Nucleus accumbens (tissue), 56 donors: ENCODE measurements at regions not wholly inside any gene's neighbourhood (a gene's known extent, or its start where the extent isn't known, plus 50 kb on each side); places are given as distances from the start of the nearest gene placed in this dataset.

Experiments used
- DNase-seq, 56 donors: peaks; one replicate each; lab custom pipeline; 2025; lab: John Stamatoyannopoulos, UW

GRCh38 chrY:15478348-15478963, 954.1 kb downstream of the NLGN4Y start:
- DNase-seq = no peak

GRCh38 chrY:15500536-15500935, 976.2 kb downstream of the NLGN4Y start:
- no peak for DNase-seq

- no peak for DNase-seq
These were observed 976.9 kb downstream of the NLGN4Y start for GRCh38 chrY:15501181-15501580.

GRCh38 chrY:15510288-15510687, 986.0 kb downstream of the NLGN4Y start:
- no peak for DNase-seq

- DNase-seq = no peak
These were observed 986.8 kb downstream of the NLGN4Y start for GRCh38 chrY:15510984-15511650.

GRCh38 chrY:15535131-15535530, 1010.8 kb downstream of the NLGN4Y start:
- DNase-seq = no peak

DNA sequence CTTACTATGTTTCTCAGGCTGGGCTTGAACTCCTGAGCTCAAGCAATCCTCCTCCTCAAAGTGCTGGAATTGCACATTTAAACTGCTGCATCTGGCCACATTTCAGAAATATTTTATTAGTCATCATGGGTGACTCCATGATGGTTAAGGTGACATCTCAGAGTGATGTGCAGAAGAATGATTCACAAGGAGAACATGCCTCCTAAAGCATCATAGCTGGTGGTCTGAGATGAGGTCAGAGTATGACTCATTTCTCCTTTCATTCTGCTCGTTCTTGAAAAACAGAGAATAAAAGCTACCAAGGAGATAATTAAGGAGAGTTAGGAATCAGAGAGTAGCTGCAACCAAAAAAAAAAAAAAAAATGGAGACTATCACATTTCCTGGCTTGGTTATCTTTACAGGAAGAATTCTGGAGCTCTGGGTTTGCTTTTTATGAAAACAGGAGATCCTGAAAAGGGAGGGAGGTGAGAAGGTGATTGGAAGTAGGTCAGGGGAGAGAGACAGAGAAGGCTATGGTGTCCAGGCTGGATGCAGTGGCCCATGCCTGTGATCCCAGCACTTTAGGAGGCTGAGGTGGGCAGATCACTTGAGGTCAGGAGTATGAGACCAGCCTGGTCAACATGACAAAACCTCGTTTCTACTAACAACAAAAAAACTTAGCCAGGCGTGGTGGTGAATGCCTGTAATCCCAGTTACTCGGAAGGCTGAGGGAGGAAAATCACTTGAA, 1011.6 kb downstream of the NLGN4Y start:
- no peak for DNase-seq

DNA sequence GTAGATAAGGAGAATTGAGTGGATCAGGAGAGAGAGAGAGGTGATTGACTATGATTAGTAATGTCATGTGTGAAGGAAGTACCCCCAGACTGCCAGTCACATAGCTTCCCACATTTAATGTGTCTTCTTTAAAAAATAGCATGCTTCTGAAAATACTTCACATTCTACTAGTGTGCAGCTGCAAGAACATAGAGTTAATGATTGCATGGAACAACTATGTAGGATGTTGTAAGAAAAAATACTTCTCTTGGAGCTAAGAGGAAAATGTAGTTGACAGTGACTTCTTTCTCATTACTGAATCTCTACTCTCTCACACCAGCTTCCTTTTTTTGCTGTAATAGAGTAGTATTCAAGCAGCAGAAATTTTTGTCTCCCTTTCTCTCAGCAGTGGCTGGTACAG, 1016.2 kb downstream of the NLGN4Y start:
- no peak for DNase-seq

- no peak for DNase-seq
These were observed 1021.9 kb downstream of the NLGN4Y start for GRCh38 chrY:15546177-15546754.

GRCh38 chrY:15552074-15552473, 1027.7 kb downstream of the NLGN4Y start:
- DNase-seq = no peak

DNA sequence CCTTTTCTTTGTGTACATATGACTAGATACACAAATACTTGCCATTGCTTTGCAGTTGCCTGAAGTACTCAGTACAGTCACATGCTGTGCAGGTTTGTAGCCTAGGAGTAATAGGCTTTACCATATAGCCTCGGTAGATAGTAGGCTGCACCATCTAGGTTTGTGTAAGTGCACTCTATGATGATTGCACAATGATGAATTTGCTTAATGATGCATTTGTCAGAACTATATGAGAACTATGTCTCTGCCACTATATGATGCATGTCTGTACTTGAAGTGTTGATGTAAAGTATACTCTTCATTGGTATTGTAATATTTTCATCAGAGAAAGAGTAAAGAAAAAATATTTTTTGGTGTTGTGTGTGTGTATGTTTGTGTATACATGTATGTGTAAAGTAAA, 1030.7 kb downstream of the NLGN4Y start:
- DNase-seq = no peak

DNA sequence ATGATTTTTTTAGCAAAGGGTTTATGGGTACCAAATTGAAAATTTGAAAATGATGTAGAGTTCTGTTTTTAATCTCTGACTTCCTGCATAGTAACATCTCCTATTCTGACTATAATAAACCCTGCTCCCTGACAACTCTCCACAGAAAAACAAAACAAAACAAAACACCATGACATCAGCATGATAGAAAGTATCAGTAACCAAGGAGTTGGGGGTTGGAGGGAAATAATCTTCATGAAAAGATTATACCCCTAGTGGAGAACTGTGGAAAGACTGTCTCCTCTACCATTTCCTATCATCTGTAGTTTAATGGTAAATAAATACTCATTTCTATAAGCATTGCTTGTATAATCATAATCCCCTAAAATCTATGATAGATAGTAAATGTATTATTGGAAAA, 1034.8 kb downstream of the NLGN4Y start:
- no peak for DNase-seq

- DNase-seq = no peak
These were observed 1036.5 kb downstream of the NLGN4Y start for GRCh38 chrY:15560840-15561239.

DNA sequence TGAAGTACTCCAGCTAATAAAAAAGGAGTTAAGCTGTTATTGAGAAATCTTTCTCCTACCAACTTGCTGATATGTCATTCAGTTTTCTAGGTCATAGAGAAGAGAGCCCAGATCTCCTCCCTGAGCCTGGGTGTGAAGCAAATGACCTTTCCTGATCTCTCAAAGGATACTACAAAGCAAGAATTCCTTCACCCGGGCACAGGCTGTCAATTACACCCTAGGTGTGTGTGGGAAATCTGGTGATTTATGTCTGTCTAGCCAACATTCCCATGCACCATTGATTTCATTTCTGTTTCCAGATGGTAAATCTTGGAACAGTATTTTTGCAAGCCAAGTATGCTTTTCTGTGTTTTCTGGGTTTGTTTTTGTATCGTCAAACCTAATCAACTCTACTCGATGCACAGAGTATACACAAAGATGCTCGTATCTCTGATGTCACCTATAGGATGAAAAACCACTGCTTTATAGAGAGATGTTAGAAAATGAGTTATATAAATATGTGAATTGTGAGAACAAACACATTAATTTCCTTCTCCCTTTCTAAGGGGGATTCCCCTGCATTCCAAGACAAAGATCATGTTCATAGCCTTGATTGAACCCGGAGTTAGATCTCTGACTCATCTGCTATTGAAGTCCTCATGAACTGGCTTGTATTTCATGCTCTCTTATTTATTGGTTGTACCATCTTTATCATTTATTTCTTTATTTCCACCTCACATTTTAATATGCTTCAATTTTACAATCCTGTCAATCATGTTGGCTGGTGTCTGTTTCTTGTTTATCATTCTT, 1037.4 kb downstream of the NLGN4Y start:
- no peak for DNase-seq

DNA sequence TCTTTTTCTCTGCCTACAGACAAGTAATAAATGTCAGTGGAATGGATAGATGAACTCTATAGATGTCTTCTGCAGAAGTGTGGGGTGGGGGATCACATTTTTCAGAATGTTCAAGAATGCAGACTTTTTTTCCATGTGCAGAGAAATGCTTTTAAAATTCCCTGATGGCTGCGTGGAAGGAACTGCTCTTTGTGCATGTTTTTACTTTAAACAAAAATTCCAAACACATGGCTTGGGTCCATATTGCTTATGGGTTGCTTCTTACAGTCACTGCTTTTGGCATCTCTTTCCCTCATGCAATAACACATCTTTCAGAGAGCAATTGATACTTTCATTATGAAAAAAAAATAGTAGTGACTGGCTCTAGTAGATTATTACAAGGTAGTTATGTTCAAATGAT, 1053.6 kb downstream of the NLGN4Y start:
- no peak for DNase-seq

DNA sequence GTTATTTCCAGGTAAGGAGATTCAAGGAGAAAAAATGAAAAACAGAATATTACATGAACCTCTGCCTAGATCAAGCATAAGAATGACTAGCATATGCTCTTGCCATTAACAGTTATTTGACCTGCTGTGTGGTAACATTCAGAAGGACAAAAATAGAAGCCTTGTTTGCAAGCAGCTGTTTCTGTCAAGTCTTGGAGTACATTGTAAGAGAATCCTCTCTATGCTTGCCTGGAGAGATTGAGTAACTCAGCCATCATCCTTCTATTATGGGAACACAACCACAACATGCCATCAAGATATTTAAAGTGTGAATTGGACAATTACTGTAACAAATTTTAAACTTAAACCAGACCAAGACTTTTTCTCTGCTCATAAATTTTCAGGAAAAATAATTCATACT, 1054.4 kb downstream of the NLGN4Y start:
- no peak for DNase-seq

GRCh38 chrY:15579245-15579644, 1054.9 kb downstream of the NLGN4Y start:
- DNase-seq = no peak

DNA sequence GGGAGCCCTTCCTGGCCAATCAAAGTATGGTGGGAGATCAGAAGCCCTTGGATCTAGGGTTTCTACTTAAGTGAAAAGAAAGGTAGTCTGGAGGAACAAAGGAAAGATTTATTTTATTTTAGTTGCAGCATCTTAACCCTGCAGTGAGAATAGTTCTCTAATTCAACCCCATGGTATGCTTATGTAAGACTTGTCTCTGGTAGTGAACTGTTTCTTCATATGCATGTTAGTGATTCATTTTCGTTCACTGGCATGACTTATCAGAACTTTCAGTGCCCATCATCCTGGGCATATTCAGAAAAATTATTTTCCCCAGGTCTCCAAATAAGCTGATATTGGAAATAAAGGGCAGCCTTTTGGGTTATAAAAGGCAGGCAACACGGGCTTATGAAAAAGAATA, 1058.8 kb downstream of the NLGN4Y start:
- no peak for DNase-seq

GRCh38 chrY:15592957-15593356, 1068.6 kb downstream of the NLGN4Y start:
- DNase-seq = no peak

- DNase-seq = no peak
These were observed 1069.3 kb downstream of the NLGN4Y start for GRCh38 chrY:15593476-15594160.
